HepG2 (cell line): ENCODE measurements at regions not wholly inside any gene's neighbourhood (a gene's known extent, or its start where the extent isn't known, plus 50 kb on each side); places are given as distances from the start of the nearest gene placed in this dataset.
A peak's percentile ranks its signal among the peaks of the same experiment; 100 is the strongest.

Experiments
- ATAC-seq: fragments of 200-7000 bp; cut with Tn5 transposase; 3 replicates; pipeline ENCODE4 v1.9.1; 2020; ENCODE audit warnings: mild to moderate bottlenecking, moderate library complexity
- BruUV-seq: library from RNA; stranded (reverse); fragments of 400-500 nt; replicated peaks from 2 replicates; lab custom pipeline; 2021; lab: Mats Ljungman, UMichigan
- CTCF ChIA-PET: fragments of 300-600 bp; formaldehyde crosslinking; extraction: SDS; loops from one replicate; lab custom pipeline; 2021; ENCODE audit warnings: low total read pairs, inconsistent platforms, low intra/inter-chr PET ratio; lab: Yijun Ruan, JAX
- POLR2A ChIA-PET: fragments of 350-600 bp; sonication (Branson Sonifier 250); formaldehyde crosslinking; loops from one replicate; lab custom pipeline; 2020; ENCODE audit warnings: antibody characterized with exemption, inconsistent platforms; lab: Yijun Ruan, JAX
- DNase-seq: peaks from one replicate; pipeline ENCODE4 v3.0.0-alpha.2; 2015; ENCODE audit warnings: low spot score
- FAIRE-seq: peaks from 3 replicates; lab custom pipeline; 2011; peaks lifted over from hg19 to GRCh38; lab: Jason Lieb, UNC
- H2AFZ ChIP-seq: one replicate; pipeline ENCODE4 v1.6.1; 2011; ENCODE audit warnings: low read length, inconsistent platforms
- H3K27ac ChIP-seq: fragments of 300-600 bp; 3 replicates; pipeline ENCODE4 v1.8.0; 2011; ENCODE audit warnings: mixed run types, mild to moderate bottlenecking, mixed read lengths, low read length, inconsistent platforms; ENCODE audit not compliant: insufficient read depth; ENCODE audit errors: extremely low read length
- H3K27me3 ChIP-seq, 2 experiments: fragments of 200-600 bp in 1 of 2; 2 replicates in 1 of 2; 3 replicates in 1 of 2; pipeline versions ENCODE4 v1.6.0 to v1.8.0; 2011; ENCODE audit warnings: low read length in 2 of 2, mild to moderate bottlenecking in 2 of 2, moderate library complexity in 2 of 2, inconsistent platforms in 1 of 2; ENCODE audit not compliant: insufficient read depth in 2 of 2, control insufficient read depth in 1 of 2
- H3K36me3 ChIP-seq, 2 experiments: fragments of 200-600 bp in 1 of 2; replicated peaks in 1 of 2; 2 replicates in 1 of 2; 3 replicates in 1 of 2; pipeline versions ENCODE4 v1.5.1 to v1.8.0; 2011; ENCODE audit warnings: low read length in 2 of 2, inconsistent platforms in 1 of 2; ENCODE audit not compliant: insufficient read depth in 2 of 2, control insufficient read depth in 1 of 2
- H3K4me1 ChIP-seq: 2 replicates; pipeline ENCODE4 v1.5.1; 2012; ENCODE audit warnings: low read length, inconsistent platforms; ENCODE audit not compliant: insufficient read depth
- H3K4me2 ChIP-seq: 2 replicates; pipeline ENCODE4 v1.6.0; 2011; ENCODE audit warnings: low read depth, low read length, inconsistent platforms
- H3K4me3 ChIP-seq, 3 experiments: fragments of 200-600 bp in 1 of 3; sonication (generic), shearing (Covaris generic) in 1 of 3; replicated peaks in 1 of 3; 2 replicates each; pipeline ENCODE4 v1.5.1; 2011 to 2016; ENCODE audit warnings: low read length in 3 of 3, inconsistent platforms in 2 of 3, low read depth in 2 of 3, mild to moderate bottlenecking in 2 of 3, control low read depth in 1 of 3, mixed read lengths in 1 of 3; ENCODE audit not compliant: insufficient read depth in 1 of 3
- H3K79me2 ChIP-seq: one replicate; pipeline ENCODE4 v1.6.1; 2011; ENCODE audit warnings: low read length, inconsistent platforms; ENCODE audit not compliant: insufficient read depth
- H3K9ac ChIP-seq: 2 replicates; pipeline ENCODE4 v1.6.0; 2011; ENCODE audit warnings: mild to moderate bottlenecking, low read depth, low read length, inconsistent platforms; ENCODE audit not compliant: insufficient read depth
- H3K9me3 ChIP-seq: 2 replicates; pipeline ENCODE4 v1.5.1; 2012; ENCODE audit warnings: mild to moderate bottlenecking, low read length
- H4K20me1 ChIP-seq: 2 replicates; pipeline ENCODE4 v1.6.0; 2011; ENCODE audit warnings: inconsistent platforms, mild to moderate bottlenecking, low read length, moderate library complexity; ENCODE audit not compliant: insufficient read depth
- BCL6 ChIP-seq: IDR thresholded peaks from 2 replicates; pipeline ENCODE4 v1.6.1; 2016; ENCODE audit warnings: missing genetic modification reagents, missing compliant biosample characterization
- MAFF ChIP-seq: IDR thresholded peaks from 2 replicates; pipeline ENCODE4 v1.6.1; 2011; ENCODE audit warnings: low read depth, low read length, improper control_type of control experiment
- MAFK ChIP-seq, 2 experiments: IDR thresholded peaks in 1 of 2; conservative IDR thresholded peaks in 1 of 2; 2 replicates each; pipeline ENCODE4 v1.6.1; 2011; ENCODE audit warnings: improper control_type of control experiment in 2 of 2, low read length in 2 of 2
- NKX3-1 ChIP-seq: sonication (generic); formaldehyde crosslinking; IDR thresholded peaks from 2 replicates; pipeline ENCODE4 v1.5.0; 2020; ENCODE audit warnings: missing genetic modification reagents
- SMARCE1 ChIP-seq: fragments of 450-650 bp; IDR thresholded peaks from 2 replicates; pipeline ENCODE4 v1.6.1; 2017; ENCODE audit warnings: borderline replicate concordance
- ZNF124 ChIP-seq: sonication (generic); formaldehyde crosslinking; IDR thresholded peaks from 2 replicates; pipeline ENCODE4 v1.4.0; 2020; ENCODE audit warnings: missing genetic modification reagents
- ZNF576 ChIP-seq: sonication (generic); formaldehyde crosslinking; IDR thresholded peaks from 2 replicates; pipeline ENCODE4 v1.4.0; 2020; ENCODE audit warnings: mild to moderate bottlenecking, missing genetic modification reagents
- WGBS: methylation state at CpG from one replicate; pipeline ENCODE4 v1.1.6; 2017; ENCODE audit warnings: low lambda C conversion rate; 5-methylcytosine and 5-hydroxymethylcytosine counted together
- in situ Hi-C: cut with HindIII; loops from 2 replicates; pipeline ENCODE4 v1.10.0; 2017; ENCODE audit warnings: low pct_unique_long_range_greater_than_20kb; ENCODE audit not compliant: extremely low pct_ligation_motif_present
- intact Hi-C: fragments of 100-400 bp; cut with micrococcal nuclease; formaldehyde crosslinking; loops from one replicate; pipeline ENCODE4 v1.10.0; 2022; ENCODE audit not compliant: unreplicated experiment

- intact Hi-C loops (no loop called here), in situ Hi-C loops (no loop called here)
- H3K36me3 ChIP-seq: no peaks in the 10 kb centered on the region
- ATAC-seq: no peak
- no peak for DNase-seq
- H3K4me2 ChIP-seq: no peak overlapping the region
- H4K20me1 ChIP-seq: no peaks in the 10 kb centered on the region
- H3K4me3 ChIP-seq: no peak overlapping the region
- BruUV-seq: no TSS peak
- H3K4me1 ChIP-seq: no peaks in the 10 kb centered on the region
- no peak overlapping the region for H2AFZ ChIP-seq
- H3K9me3 ChIP-seq: peaks cover 10% of the 10 kb centered on the region; the same call in 1 of the 2 replicates
- POLR2A ChIA-PET: no interaction called here
- no peak overlapping the region for H3K9ac ChIP-seq
- CTCF ChIA-PET: no interaction called here
- H3K27me3 ChIP-seq: no peaks in the 10 kb centered on the region
- no peak for FAIRE-seq
- TF ChIP-seq ZNF124 (CRISPR knock-in tag) (peak; percentile 97; the same call in 1 of the 2 replicates), NKX3-1 (CRISPR knock-in tag) (no peak)
- H3K27ac ChIP-seq: no peak overlapping the region
- H3K79me2 ChIP-seq: no peaks in the 10 kb centered on the region
Measured at GRCh38 chr5:30627945-30628344, 565.5 kb upstream of the CDH6 start.

GRCh38 chr5:30626557-30626956, 566.9 kb upstream of the CDH6 start:
- FAIRE-seq: no peak
- no TSS peak for BruUV-seq
- CTCF ChIA-PET: no interaction called here

More at GRCh38 chr5:30626557-30626956, 566.9 kb upstream of the CDH6 start:
- no peak overlapping the region for H3K9ac ChIP-seq
- no peaks in the 10 kb centered on the region for H4K20me1 ChIP-seq
- no peaks in the 10 kb centered on the region for H3K36me3 ChIP-seq
- no peak overlapping the region for H3K4me2 ChIP-seq
- ATAC-seq (no peak), DNase-seq (no peak)
- no peak overlapping the region for H3K27ac ChIP-seq
- no peaks in the 10 kb centered on the region for H3K27me3 ChIP-seq
- H2AFZ ChIP-seq: no peak overlapping the region
- TF ChIP-seq MAFK (conservative IDR thresholded peaks at IDR 0.05 in 1 of 2, IDR thresholded peaks at IDR 0.05 in 1 of 2; ENCODE audit: low read length in 2 of 2) (peak; percentile 75 to 82), ZNF576 (CRISPR knock-in tag) (no peak), MAFF (peak; percentile 80), BCL6 (CRISPR knock-in tag) (no peak), SMARCE1 (no peak)
- TF ChIP-seq, all 625 proteins: peak for 2
- in situ Hi-C loops: no loop called here
- H3K79me2 ChIP-seq: no peaks in the 10 kb centered on the region
- 2% methylated on average over 2 of the region's 2 CpGs for WGBS
- intact Hi-C loops: no loop called here
- H3K4me1 ChIP-seq: no peaks in the 10 kb centered on the region
- H3K9me3 ChIP-seq: peaks cover 10% of the 10 kb centered on the region; the same call in 1 of the 2 replicates
- no peak overlapping the region for H3K4me3 ChIP-seq
- POLR2A ChIA-PET: no interaction called here
